CD4-positive, alpha-beta T cell treated with Interleukin-17A for 1 hour (primary cell): ENCODE measurements at regions not wholly inside any gene's neighbourhood (a gene's known extent, or its start where the extent isn't known, plus 50 kb on each side); places are given as distances from the start of the nearest gene placed in this dataset.

Experiments
- DNase-seq: peaks from one replicate; pipeline ENCODE4 v3.0.0-alpha.2; 2020

- DNase-seq = no peak
These were observed 252.5 kb upstream of the NEIL3 start for GRCh38 chr4:177057186-177057585.

- no peak for DNase-seq
These were observed 245.6 kb upstream of the NEIL3 start for GRCh38 chr4:177064116-177064515.

- no peak for DNase-seq
These were observed 244.8 kb upstream of the NEIL3 start for GRCh38 chr4:177064729-177065394.

GRCh38 chr4:177066746-177067145 is 242.9 kb upstream of the NEIL3 start:
- no peak for DNase-seq

- DNase-seq = no peak
These were observed 239.1 kb upstream of the NEIL3 start for GRCh38 chr4:177070533-177071058.

- DNase-seq = no peak
These were observed 232.3 kb upstream of the NEIL3 start for GRCh38 chr4:177077095-177077971.

- no peak for DNase-seq
These were observed 230.3 kb upstream of the NEIL3 start for GRCh38 chr4:177079327-177079726.

- no peak for DNase-seq
These were observed 229.3 kb upstream of the NEIL3 start for GRCh38 chr4:177080388-177080787.

GRCh38 chr4:177087060-177087459 is 222.6 kb upstream of the NEIL3 start:
- DNase-seq = no peak

- no peak for DNase-seq
These were observed 222.2 kb upstream of the NEIL3 start for GRCh38 chr4:177087499-177087898.

GRCh38 chr4:177091515-177091914 is 218.2 kb upstream of the NEIL3 start:
- no peak for DNase-seq

- no peak for DNase-seq
These were observed 216.9 kb upstream of the NEIL3 start for GRCh38 chr4:177092807-177093206.

- no peak for DNase-seq
These were observed 215.7 kb upstream of the NEIL3 start for GRCh38 chr4:177093964-177094363.

GRCh38 chr4:177097291-177097690 is 212.4 kb upstream of the NEIL3 start:
- no peak for DNase-seq

GRCh38 chr4:177099211-177099610 is 210.5 kb upstream of the NEIL3 start:
- DNase-seq = no peak

- no peak for DNase-seq
These were observed 209.4 kb upstream of the NEIL3 start for GRCh38 chr4:177100307-177100706.

- DNase-seq = no peak
These were observed 206.1 kb upstream of the NEIL3 start for GRCh38 chr4:177103619-177104018.

GRCh38 chr4:177105536-177105935 is 204.1 kb upstream of the NEIL3 start:
- no peak for DNase-seq

- DNase-seq = no peak
These were observed 202.3 kb upstream of the NEIL3 start for GRCh38 chr4:177107288-177107921.

- no peak for DNase-seq
These were observed 201.0 kb upstream of the NEIL3 start for GRCh38 chr4:177108708-177109107.

GRCh38 chr4:177109769-177110168 is 199.9 kb upstream of the NEIL3 start:
- no peak for DNase-seq

GRCh38 chr4:177116161-177116560 is 193.5 kb upstream of the NEIL3 start:
- no peak for DNase-seq

- DNase-seq = no peak
These were observed 192.4 kb upstream of the NEIL3 start for GRCh38 chr4:177117256-177117655.

GRCh38 chr4:177118596-177118995 is 191.1 kb upstream of the NEIL3 start:
- DNase-seq = no peak
